ENCODE measurements at regions not wholly inside any gene's neighbourhood (a gene's known extent, or its start where the extent isn't known, plus 50 kb on each side); places are given as distances from the start of the nearest gene placed in this dataset.

- Mint-ChIP-seq H3K27ac (no peak overlapping the region), H3K4me3 (no peak overlapping the region), H3K27me3 (peaks cover 3% of the 10 kb centered on the region), H3K9me3 (no peaks in the 10 kb centered on the region), H3K36me3 (ENCODE audit: low read depth) (no peaks in the 10 kb centered on the region), H3K4me1 (ENCODE audit: low read depth) (peaks cover 28% of the 10 kb centered on the region)
- intact Hi-C loops (cut with micrococcal nuclease) = no loop called here
Measured at GRCh38 chr3:5314897-5315296, 127.4 kb downstream of the EDEM1 start.

- no peaks in the 10 kb centered on the region for H3K36me3 Mint-ChIP-seq (ENCODE audit: low read depth)
- intact Hi-C loops (cut with micrococcal nuclease) = no loop called here
- H3K27me3 Mint-ChIP-seq = peaks cover 4% of the 10 kb centered on the region
- peaks cover 28% of the 10 kb centered on the region for H3K4me1 Mint-ChIP-seq (ENCODE audit: low read depth)
- no peak overlapping the region for H3K27ac Mint-ChIP-seq
- no peak overlapping the region for H3K4me3 Mint-ChIP-seq
- peaks cover 6% of the 10 kb centered on the region for H3K9me3 Mint-ChIP-seq
Measured at GRCh38 chr3:5317557-5317956, 130.1 kb downstream of the EDEM1 start.

- Mint-ChIP-seq H3K4me1 (ENCODE audit: low read depth) (peaks cover 23% of the 10 kb centered on the region), H3K4me3 (no peak overlapping the region)
- intact Hi-C loops (cut with micrococcal nuclease) = no loop called here
Measured at GRCh38 chr3:5319454-5319853, 131.9 kb downstream of the EDEM1 start.

GRCh38 chr3:5321666-5322340 is 134.3 kb downstream of the EDEM1 start:
- peaks cover 23% of the 10 kb centered on the region for H3K4me1 Mint-ChIP-seq (ENCODE audit: low read depth)
- peaks cover 6% of the 10 kb centered on the region for H3K9me3 Mint-ChIP-seq
- no peak overlapping the region for H3K4me3 Mint-ChIP-seq
- no peak overlapping the region for H3K27ac Mint-ChIP-seq
- no peaks in the 10 kb centered on the region for H3K36me3 Mint-ChIP-seq (ENCODE audit: low read depth)
- H3K27me3 Mint-ChIP-seq = peaks cover 4% of the 10 kb centered on the region
- intact Hi-C loops (cut with micrococcal nuclease) = no loop called here

More at GRCh38 chr3:5319454-5319853, 131.9 kb downstream of the EDEM1 start:
- no peaks in the 10 kb centered on the region for H3K36me3 Mint-ChIP-seq (ENCODE audit: low read depth)
- peaks cover 6% of the 10 kb centered on the region for H3K9me3 Mint-ChIP-seq
- H3K27ac Mint-ChIP-seq = peak overlapping the region; percentile 36
- peaks cover 4% of the 10 kb centered on the region for H3K27me3 Mint-ChIP-seq

- Mint-ChIP-seq H3K27me3 (peaks cover 1% of the 10 kb centered on the region), H3K9me3 (peaks cover 6% of the 10 kb centered on the region), H3K36me3 (ENCODE audit: low read depth) (no peaks in the 10 kb centered on the region), H3K27ac (no peak overlapping the region), H3K4me3 (no peak overlapping the region), H3K4me1 (ENCODE audit: low read depth) (no peaks in the 10 kb centered on the region)
- intact Hi-C loops (cut with micrococcal nuclease) = no loop called here
Measured at GRCh38 chr3:5324780-5325179, 137.3 kb downstream of the EDEM1 start.

- H3K4me1 Mint-ChIP-seq (ENCODE audit: low read depth) = peaks cover 10% of the 10 kb centered on the region
Measured at GRCh38 chr3:5330152-5330810, 142.8 kb downstream of the EDEM1 start.

GRCh38 chr3:5331567-5332269 is 144.2 kb downstream of the EDEM1 start:
- Mint-ChIP-seq H3K4me1 (ENCODE audit: low read depth) (peaks cover 10% of the 10 kb centered on the region), H3K9me3 (no peaks in the 10 kb centered on the region), H3K27ac (no peak overlapping the region), H3K27me3 (no peaks in the 10 kb centered on the region), H3K4me3 (no peak overlapping the region), H3K36me3 (ENCODE audit: low read depth) (no peaks in the 10 kb centered on the region)
- intact Hi-C loops (cut with micrococcal nuclease) = no loop called here

More at GRCh38 chr3:5330152-5330810, 142.8 kb downstream of the EDEM1 start:
- Mint-ChIP-seq H3K36me3 (ENCODE audit: low read depth) (no peaks in the 10 kb centered on the region), H3K4me3 (no peak overlapping the region), H3K27ac (no peak overlapping the region), H3K9me3 (no peaks in the 10 kb centered on the region), H3K27me3 (no peaks in the 10 kb centered on the region)
- intact Hi-C loops (cut with micrococcal nuclease) = no loop called here

- Mint-ChIP-seq H3K36me3 (ENCODE audit: low read depth) (no peaks in the 10 kb centered on the region), H3K4me3 (no peak overlapping the region), H3K27ac (no peak overlapping the region), H3K9me3 (no peaks in the 10 kb centered on the region), H3K27me3 (no peaks in the 10 kb centered on the region), H3K4me1 (ENCODE audit: low read depth) (peaks cover 10% of the 10 kb centered on the region)
- intact Hi-C loops (cut with micrococcal nuclease) = no loop called here
Measured at GRCh38 chr3:5332270-5332956, 144.9 kb downstream of the EDEM1 start.

- Mint-ChIP-seq H3K9me3 (no peaks in the 10 kb centered on the region), H3K27me3 (peaks cover 1% of the 10 kb centered on the region), H3K27ac (no peak overlapping the region), H3K4me3 (no peak overlapping the region), H3K4me1 (ENCODE audit: low read depth) (no peaks in the 10 kb centered on the region), H3K36me3 (ENCODE audit: low read depth) (no peaks in the 10 kb centered on the region)
- intact Hi-C loops (cut with micrococcal nuclease) = no loop called here
Measured at GRCh38 chr3:5339967-5340535, 152.5 kb downstream of the EDEM1 start.

GRCh38 chr3:5341610-5342009 is 154.1 kb downstream of the EDEM1 start:
- Mint-ChIP-seq H3K4me1 (ENCODE audit: low read depth) (peaks cover 6% of the 10 kb centered on the region), H3K4me3 (no peak overlapping the region), H3K9me3 (no peaks in the 10 kb centered on the region), H3K27me3 (peaks cover 1% of the 10 kb centered on the region), H3K27ac (no peak overlapping the region), H3K36me3 (ENCODE audit: low read depth) (no peaks in the 10 kb centered on the region)
- intact Hi-C loops (cut with micrococcal nuclease) = no loop called here

- Mint-ChIP-seq H3K36me3 (ENCODE audit: low read depth) (no peaks in the 10 kb centered on the region), H3K4me3 (no peak overlapping the region), H3K9me3 (no peaks in the 10 kb centered on the region), H3K27me3 (peaks cover 1% of the 10 kb centered on the region), H3K4me1 (ENCODE audit: low read depth) (peaks cover 6% of the 10 kb centered on the region), H3K27ac (no peak overlapping the region)
- intact Hi-C loops (cut with micrococcal nuclease) = no loop called here
Measured at GRCh38 chr3:5343459-5343858, 156.0 kb downstream of the EDEM1 start.

GRCh38 chr3:5344707-5345106 is 157.2 kb downstream of the EDEM1 start:
- Mint-ChIP-seq H3K36me3 (ENCODE audit: low read depth) (no peaks in the 10 kb centered on the region), H3K9me3 (no peaks in the 10 kb centered on the region), H3K4me1 (ENCODE audit: low read depth) (peaks cover 6% of the 10 kb centered on the region), H3K27me3 (peaks cover 1% of the 10 kb centered on the region), H3K27ac (no peak overlapping the region), H3K4me3 (no peak overlapping the region)
- intact Hi-C loops (cut with micrococcal nuclease) = no loop called here

GRCh38 chr3:5347486-5347885 is 160.0 kb downstream of the EDEM1 start:
- Mint-ChIP-seq H3K4me1 (ENCODE audit: low read depth) (peaks cover 6% of the 10 kb centered on the region), H3K4me3 (no peak overlapping the region), H3K36me3 (ENCODE audit: low read depth) (no peaks in the 10 kb centered on the region), H3K27me3 (peaks cover 1% of the 10 kb centered on the region), H3K9me3 (no peaks in the 10 kb centered on the region), H3K27ac (no peak overlapping the region)
- intact Hi-C loops (cut with micrococcal nuclease) = no loop called here
